ENCODE measurements at regions not wholly inside any gene's neighbourhood (a gene's known extent, or its start where the extent isn't known, plus 50 kb on each side); places are given as distances from the start of the nearest gene placed in this dataset.

GRCh38 chr3:22977042-22977441 is 226.1 kb upstream of the UBE2E2 start:
- DNase-seq, result no peak

GRCh38 chr3:22977650-22978289 is 225.4 kb upstream of the UBE2E2 start:
- DNase-seq, result no peak

- no peak for DNase-seq
These were observed 223.5 kb upstream of the UBE2E2 start for GRCh38 chr3:22979581-22979980.

GRCh38 chr3:22980346-22980745 is 222.8 kb upstream of the UBE2E2 start:
- DNase-seq, result no peak

GRCh38 chr3:22981166-22981565 is 222.0 kb upstream of the UBE2E2 start:
- DNase-seq, result peak; percentile 38

- no peak for DNase-seq
These were observed 221.3 kb upstream of the UBE2E2 start for GRCh38 chr3:22981861-22982260.

- DNase-seq, result no peak
These were observed 220.0 kb upstream of the UBE2E2 start for GRCh38 chr3:22982981-22983587.

- DNase-seq, result no peak
These were observed 216.2 kb upstream of the UBE2E2 start for GRCh38 chr3:22986958-22987357.

GRCh38 chr3:22988566-22988965 is 214.6 kb upstream of the UBE2E2 start:
- no peak for DNase-seq

GRCh38 chr3:22989716-22990115 is 213.4 kb upstream of the UBE2E2 start:
- DNase-seq, result no peak

GRCh38 chr3:22990291-22991200 is 212.6 kb upstream of the UBE2E2 start:
- no peak for DNase-seq

- DNase-seq, result no peak
These were observed 208.3 kb upstream of the UBE2E2 start for GRCh38 chr3:22994781-22995180.

GRCh38 chr3:22996920-22997571 is 206.1 kb upstream of the UBE2E2 start:
- DNase-seq, result no peak

GRCh38 chr3:23000371-23000770 is 202.8 kb upstream of the UBE2E2 start:
- DNase-seq, result no peak

GRCh38 chr3:23002151-23002550 is 201.0 kb upstream of the UBE2E2 start:
- no peak for DNase-seq

GRCh38 chr3:23002836-23003732 is 200.0 kb upstream of the UBE2E2 start:
- no peak for DNase-seq

- no peak for DNase-seq
These were observed 199.4 kb upstream of the UBE2E2 start for GRCh38 chr3:23003733-23004046.

- no peak for DNase-seq
These were observed 198.2 kb upstream of the UBE2E2 start for GRCh38 chr3:23004971-23005370.

GRCh38 chr3:23017801-23018200 is 185.3 kb upstream of the UBE2E2 start:
- no peak for DNase-seq

- no peak for DNase-seq
These were observed 183.4 kb upstream of the UBE2E2 start for GRCh38 chr3:23019596-23020300.

- no peak for DNase-seq
These were observed 174.8 kb upstream of the UBE2E2 start for GRCh38 chr3:23028294-23028693.

GRCh38 chr3:23029001-23029400 is 174.1 kb upstream of the UBE2E2 start:
- no peak for DNase-seq
